HG02884 (cell line): ENCODE measurements at regions not wholly inside any gene's neighbourhood (a gene's known extent, or its start where the extent isn't known, plus 50 kb on each side); places are given as distances from the start of the nearest gene placed in this dataset.
"Not testable (repeated sequence)": the region's sequence is repeated elsewhere in the genome, so short reads cannot be mapped to it uniquely, and the experiment has no call there.

ENCODE experiments used
- ATAC-seq: cut with Tn5 transposase; IDR thresholded peaks from one replicate; pipeline ENCODE4 v1.9.1; 2021; ENCODE audit warnings: mild to moderate bottlenecking, moderate library complexity; ENCODE audit not compliant: unreplicated experiment

GRCh38 chr10:117601716-117602115, 59.2 kb downstream of the EMX2 start:
- ATAC-seq, result no peak

- ATAC-seq, result no peak
These were observed 60.5 kb downstream of the EMX2 start for GRCh38 chr10:117603081-117603480.

GRCh38 chr10:117603726-117604125, 61.2 kb downstream of the EMX2 start:
- ATAC-seq, result no peak

GRCh38 chr10:117609095-117609795, 66.7 kb downstream of the EMX2 start:
- no peak for ATAC-seq

- ATAC-seq, result no peak
These were observed 67.2 kb downstream of the EMX2 start for GRCh38 chr10:117609796-117610170.

GRCh38 chr10:117610321-117610720, 67.8 kb downstream of the EMX2 start:
- no peak for ATAC-seq

- no peak for ATAC-seq
These were observed 69.6 kb downstream of the EMX2 start for GRCh38 chr10:117612113-117612512.

GRCh38 chr10:117615649-117616048, 73.1 kb downstream of the EMX2 start:
- ATAC-seq, result no peak

GRCh38 chr10:117616179-117616578, 73.6 kb downstream of the EMX2 start:
- ATAC-seq, result peak; percentile 78

GRCh38 chr10:117617086-117617485, 74.5 kb downstream of the EMX2 start:
- no peak for ATAC-seq

GRCh38 chr10:117617659-117618058, 75.1 kb downstream of the EMX2 start:
- ATAC-seq, result no peak

GRCh38 chr10:117619223-117619622, 76.7 kb downstream of the EMX2 start:
- no peak for ATAC-seq

- ATAC-seq, result no peak
These were observed 77.3 kb downstream of the EMX2 start for GRCh38 chr10:117619707-117620405.

GRCh38 chr10:117621196-117621595, 78.7 kb downstream of the EMX2 start:
- ATAC-seq, result no peak

- no peak for ATAC-seq
These were observed 79.4 kb downstream of the EMX2 start for GRCh38 chr10:117621795-117622420.

GRCh38 chr10:117622471-117623184, 80.1 kb downstream of the EMX2 start:
- ATAC-seq, result no peak

- ATAC-seq, result no peak
These were observed 83.7 kb downstream of the EMX2 start for GRCh38 chr10:117626228-117626627.

- no peak for ATAC-seq
These were observed 85.0 kb downstream of the EMX2 start for GRCh38 chr10:117627561-117627960.

GRCh38 chr10:117629717-117630116, 87.2 kb downstream of the EMX2 start:
- ATAC-seq, result not testable (repeated sequence)

GRCh38 chr10:117631276-117632145, 89.0 kb downstream of the EMX2 start:
- no peak for ATAC-seq

GRCh38 chr10:117632406-117632805, 89.9 kb downstream of the EMX2 start:
- ATAC-seq, result no peak
